Islet precursor cell (in vitro differentiated cells): ENCODE measurements at regions not wholly inside any gene's neighbourhood (a gene's known extent, or its start where the extent isn't known, plus 50 kb on each side); places are given as distances from the start of the nearest gene placed in this dataset.
"Not testable (repeated sequence)": the region's sequence is repeated elsewhere in the genome, so short reads cannot be mapped to it uniquely, and the experiment has no call there.

ENCODE experiments used
- DNase-seq: peaks from one replicate; pipeline ENCODE4 v3.0.0-alpha.2; 2018

- no peak for DNase-seq
These were observed 106.3 kb upstream of the ANKRD28 start for GRCh38 chr3:15903759-15904720.

- DNase-seq, result no peak
These were observed 107.3 kb upstream of the ANKRD28 start for GRCh38 chr3:15905041-15905440.

GRCh38 chr3:15907403-15907802 lies 109.6 kb upstream of the ANKRD28 start:
- not testable (repeated sequence) for DNase-seq

- no peak for DNase-seq
These were observed 121.2 kb upstream of the ANKRD28 start for GRCh38 chr3:15918988-15919387.

- no peak for DNase-seq
These were observed 122.2 kb upstream of the ANKRD28 start for GRCh38 chr3:15919971-15920370.

- no peak for DNase-seq
These were observed 126.0 kb upstream of the ANKRD28 start for GRCh38 chr3:15923640-15924405.

- no peak for DNase-seq
These were observed 127.1 kb upstream of the ANKRD28 start for GRCh38 chr3:15924914-15925313.

- no peak for DNase-seq
These were observed 129.1 kb upstream of the ANKRD28 start for GRCh38 chr3:15926871-15927270.

GRCh38 chr3:15927969-15928368 lies 130.2 kb upstream of the ANKRD28 start:
- no peak for DNase-seq

- DNase-seq, result no peak
These were observed 132.3 kb upstream of the ANKRD28 start for GRCh38 chr3:15929944-15930571.

GRCh38 chr3:15932348-15933300 lies 134.8 kb upstream of the ANKRD28 start:
- no peak for DNase-seq

GRCh38 chr3:15933439-15934139 lies 135.8 kb upstream of the ANKRD28 start:
- no peak for DNase-seq

GRCh38 chr3:15934389-15935195 lies 136.8 kb upstream of the ANKRD28 start:
- no peak for DNase-seq

GRCh38 chr3:15936312-15936711 lies 138.5 kb upstream of the ANKRD28 start:
- no peak for DNase-seq

GRCh38 chr3:15940641-15941040 lies 142.9 kb upstream of the ANKRD28 start:
- DNase-seq, result no peak

- DNase-seq, result not testable (repeated sequence)
These were observed 143.7 kb upstream of the ANKRD28 start for GRCh38 chr3:15941457-15941856.

GRCh38 chr3:15941958-15942357 lies 144.2 kb upstream of the ANKRD28 start:
- DNase-seq, result no peak

- DNase-seq, result no peak
These were observed 144.7 kb upstream of the ANKRD28 start for GRCh38 chr3:15942462-15942861.

- no peak for DNase-seq
These were observed 145.2 kb upstream of the ANKRD28 start for GRCh38 chr3:15942936-15943335.

GRCh38 chr3:15948388-15948787 lies 150.6 kb upstream of the ANKRD28 start:
- no peak for DNase-seq
